Calu3 (cell line): ENCODE measurements at regions not wholly inside any gene's neighbourhood (a gene's known extent, or its start where the extent isn't known, plus 50 kb on each side); places are given as distances from the start of the nearest gene placed in this dataset.

Experiments used
- BruUV-seq: library from RNA; stranded (reverse); fragments of 400-500 nt; replicated peaks from 2 replicates; lab custom pipeline; 2021; lab: Mats Ljungman, UMichigan
- CTCF ChIA-PET: fragments of 300-600 bp; sonication (Branson Sonifier 250); formaldehyde crosslinking; loops from one replicate; lab custom pipeline; 2022; ENCODE audit warnings: antibody characterized with exemption; lab: Charles Lee
- DNase-seq: peaks from one replicate; pipeline ENCODE4 v3.0.0; 2022
- H3K27ac Mint-ChIP-seq: one replicate; pipeline ENCODE4 v1.8.0; 2022; ENCODE audit warnings: mixed read lengths; ENCODE audit not compliant: unreplicated experiment
- H3K27me3 Mint-ChIP-seq: one replicate; pipeline ENCODE4 v1.8.0; 2022; ENCODE audit warnings: mixed read lengths; ENCODE audit not compliant: unreplicated experiment
- H3K36me3 Mint-ChIP-seq: one replicate; pipeline ENCODE4 v1.8.0; 2022; ENCODE audit warnings: mild to moderate bottlenecking, moderate library complexity, mixed read lengths; ENCODE audit not compliant: insufficient read depth, unreplicated experiment
- H3K4me1 Mint-ChIP-seq: one replicate; pipeline ENCODE4 v1.8.0; 2022; ENCODE audit warnings: mild to moderate bottlenecking, low read depth, mixed read lengths; ENCODE audit not compliant: unreplicated experiment
- H3K4me3 Mint-ChIP-seq: one replicate; pipeline ENCODE4 v1.8.0; 2022; ENCODE audit warnings: mild to moderate bottlenecking, low read depth, moderate library complexity, mixed read lengths; ENCODE audit not compliant: unreplicated experiment
- H3K9me3 Mint-ChIP-seq: one replicate; pipeline ENCODE4 v1.8.0; 2022; ENCODE audit warnings: low read depth, mixed read lengths; ENCODE audit not compliant: unreplicated experiment
- CTCF ChIP-seq: fragments of 200-600 bp; IDR thresholded peaks from one replicate; pipeline ENCODE4 v1.8.0; 2022; ENCODE audit warnings: antibody characterized with exemption; ENCODE audit not compliant: unreplicated experiment
- intact Hi-C: fragments of 100-400 bp; cut with micrococcal nuclease; formaldehyde crosslinking; loops from one replicate; pipeline ENCODE4 v1.10.0; 2022; ENCODE audit not compliant: unreplicated experiment

- DNase-seq: no peak
These were observed 118.2 kb upstream of the DPP6 start for GRCh38 chr7:153934048-153934447.

GRCh38 chr7:153934629-153935028 lies 117.6 kb upstream of the DPP6 start:
- BruUV-seq: no TSS peak
- TF ChIP-seq CTCF: no peak
- no peaks in the 10 kb centered on the region for H3K27me3 Mint-ChIP-seq
- H3K36me3 Mint-ChIP-seq: peaks cover 4% of the 10 kb centered on the region
- no peaks in the 10 kb centered on the region for H3K4me1 Mint-ChIP-seq
- H3K9me3 Mint-ChIP-seq: peaks cover 8% of the 10 kb centered on the region
- intact Hi-C loops: no loop called here
- no peak overlapping the region for H3K27ac Mint-ChIP-seq
- no peak for DNase-seq
- no peak overlapping the region for H3K4me3 Mint-ChIP-seq
- CTCF ChIA-PET: interaction anchor here (0.6 kb wide), 1 partner anchor 16 kb away, joined by 8 read pairs; no protein-coding TSS in a partner anchor

More at GRCh38 chr7:153934048-153934447, 118.2 kb upstream of the DPP6 start:
- H3K36me3 Mint-ChIP-seq: peaks cover 4% of the 10 kb centered on the region
- intact Hi-C loops: no loop called here
- CTCF ChIA-PET: no interaction called here
- H3K9me3 Mint-ChIP-seq: peaks cover 8% of the 10 kb centered on the region
- no peak overlapping the region for H3K27ac Mint-ChIP-seq
- H3K27me3 Mint-ChIP-seq: no peaks in the 10 kb centered on the region
- TF ChIP-seq CTCF: no peak
- BruUV-seq: no TSS peak
- H3K4me3 Mint-ChIP-seq: no peak overlapping the region
- H3K4me1 Mint-ChIP-seq: no peaks in the 10 kb centered on the region

- H3K36me3 Mint-ChIP-seq: peaks cover 4% of the 10 kb centered on the region
- no TSS peak for BruUV-seq
- H3K9me3 Mint-ChIP-seq: peaks cover 8% of the 10 kb centered on the region
- intact Hi-C loops: no loop called here
- H3K4me1 Mint-ChIP-seq: no peaks in the 10 kb centered on the region
- no peak overlapping the region for H3K27ac Mint-ChIP-seq
- no peaks in the 10 kb centered on the region for H3K27me3 Mint-ChIP-seq
- DNase-seq: no peak
- no peak overlapping the region for H3K4me3 Mint-ChIP-seq
- CTCF ChIA-PET: interaction anchor here (0.6 kb wide), 1 partner anchor 17 kb away, joined by 8 read pairs; no protein-coding TSS in a partner anchor
- TF ChIP-seq CTCF: no peak
These were observed 117.1 kb upstream of the DPP6 start for GRCh38 chr7:153935095-153935494.

- Mint-ChIP-seq H3K27ac (no peak overlapping the region), H3K27me3 (no peaks in the 10 kb centered on the region), H3K9me3 (peaks cover 13% of the 10 kb centered on the region), H3K4me3 (no peak overlapping the region), H3K36me3 (peaks cover 4% of the 10 kb centered on the region), H3K4me1 (no peaks in the 10 kb centered on the region)
- DNase-seq: no peak
- TF ChIP-seq CTCF: no peak
- intact Hi-C loops: no loop called here
- BruUV-seq: no TSS peak
- CTCF ChIA-PET: no interaction called here
These were observed 113.7 kb upstream of the DPP6 start for GRCh38 chr7:153938451-153938850.
